Activated naive CD8-positive, alpha-beta T cell (primary cell): ENCODE measurements at regions not wholly inside any gene's neighbourhood (a gene's known extent, or its start where the extent isn't known, plus 50 kb on each side); places are given as distances from the start of the nearest gene placed in this dataset.
"Not testable (repeated sequence)": the region's sequence is repeated elsewhere in the genome, so short reads cannot be mapped to it uniquely, and the experiment has no call there.

Experiments
- H3K27ac Mint-ChIP-seq: one replicate; pipeline ENCODE4 v1.8.0; 2021; ENCODE audit warnings: mixed read lengths
- H3K27me3 Mint-ChIP-seq: one replicate; pipeline ENCODE4 v1.8.0; 2021; ENCODE audit warnings: mixed read lengths
- H3K36me3 Mint-ChIP-seq: one replicate; pipeline ENCODE4 v1.8.0; 2021; ENCODE audit warnings: mixed read lengths
- H3K4me1 Mint-ChIP-seq: one replicate; pipeline ENCODE4 v1.8.0; 2021; ENCODE audit warnings: low read depth, mixed read lengths
- H3K4me3 Mint-ChIP-seq: one replicate; pipeline ENCODE4 v1.8.0; 2021; ENCODE audit warnings: mild to moderate bottlenecking, mixed read lengths
- H3K9me3 Mint-ChIP-seq: one replicate; pipeline ENCODE4 v1.8.0; 2021; ENCODE audit warnings: low read depth, mixed read lengths

- H3K27ac Mint-ChIP-seq, result no peak overlapping the region
- no peak overlapping the region for H3K4me3 Mint-ChIP-seq
- no peaks in the 10 kb centered on the region for H3K36me3 Mint-ChIP-seq
- peaks cover 3% of the 10 kb centered on the region for H3K27me3 Mint-ChIP-seq
- peaks cover 9% of the 10 kb centered on the region for H3K9me3 Mint-ChIP-seq
- H3K4me1 Mint-ChIP-seq, result no peaks in the 10 kb centered on the region
Observed at GRCh38 chr4:14404730-14405129, 597.6 kb upstream of the CPEB2 start.

- no peaks in the 10 kb centered on the region for H3K4me1 Mint-ChIP-seq
- H3K4me3 Mint-ChIP-seq, result no peak overlapping the region
- H3K27me3 Mint-ChIP-seq, result peaks cover 2% of the 10 kb centered on the region
- H3K36me3 Mint-ChIP-seq, result no peaks in the 10 kb centered on the region
- no peak overlapping the region for H3K27ac Mint-ChIP-seq
- H3K9me3 Mint-ChIP-seq, result no peaks in the 10 kb centered on the region
Observed at GRCh38 chr4:14410516-14410915, 591.8 kb upstream of the CPEB2 start.

DNA sequence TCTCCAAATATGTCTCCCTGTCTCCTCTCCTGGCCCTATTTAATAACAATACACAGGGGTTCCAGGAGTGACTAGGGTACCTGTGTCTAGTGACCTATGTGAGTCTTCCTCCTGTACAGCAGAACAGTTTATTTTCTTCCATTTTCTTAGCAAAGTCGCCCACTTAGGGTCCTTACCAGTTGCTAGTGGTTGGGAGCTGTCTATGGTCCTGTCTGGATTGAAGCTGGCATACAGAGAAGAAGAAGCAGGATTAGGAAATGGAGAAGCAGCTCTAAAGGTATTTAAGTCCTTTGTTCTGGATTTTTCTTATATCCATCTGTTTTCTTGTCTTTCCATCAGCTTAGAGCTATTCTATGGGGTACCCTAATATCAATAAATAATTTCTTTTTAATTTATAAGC is 587.1 kb upstream of the CPEB2 start:
- no peaks in the 10 kb centered on the region for H3K9me3 Mint-ChIP-seq
- no peak overlapping the region for H3K4me3 Mint-ChIP-seq
- no peaks in the 10 kb centered on the region for H3K4me1 Mint-ChIP-seq

GRCh38 chr4:14419516-14419915 is 582.8 kb upstream of the CPEB2 start:
- Mint-ChIP-seq H3K36me3 (no peaks in the 10 kb centered on the region), H3K9me3 (no peaks in the 10 kb centered on the region), H3K27ac (no peak overlapping the region), H3K4me1 (no peaks in the 10 kb centered on the region), H3K4me3 (no peak overlapping the region), H3K27me3 (no peaks in the 10 kb centered on the region)

More for the DNA sequence above, 587.1 kb upstream of the CPEB2 start:
- no peaks in the 10 kb centered on the region for H3K36me3 Mint-ChIP-seq
- no peak overlapping the region for H3K27ac Mint-ChIP-seq
- peaks cover 2% of the 10 kb centered on the region for H3K27me3 Mint-ChIP-seq

DNA sequence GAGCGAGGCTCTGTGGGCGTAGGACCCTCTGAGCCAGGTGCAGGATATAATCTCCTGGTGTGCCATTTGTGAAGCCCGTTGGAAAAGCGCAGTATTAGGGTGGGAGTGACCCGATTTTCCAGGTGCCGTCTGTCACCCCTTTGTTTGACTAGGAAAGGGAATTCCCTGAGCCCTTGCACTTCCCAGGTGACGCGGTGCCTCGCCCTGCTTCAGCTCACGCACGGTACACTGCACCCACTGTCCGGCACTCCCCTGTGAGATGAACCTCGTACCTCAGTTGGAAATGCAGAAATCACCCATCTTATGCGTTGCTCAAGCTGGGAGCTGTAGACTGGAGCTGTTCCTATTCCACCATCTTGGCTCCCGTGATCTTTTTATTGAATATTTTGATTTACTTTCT is 576.0 kb upstream of the CPEB2 start:
- H3K27ac Mint-ChIP-seq, H3K9me3 Mint-ChIP-seq, H3K27me3 Mint-ChIP-seq, H3K4me1 Mint-ChIP-seq, H3K4me3 Mint-ChIP-seq, H3K36me3 Mint-ChIP-seq: not testable (repeated sequence)

- Mint-ChIP-seq H3K4me3 (no peak overlapping the region), H3K36me3 (no peaks in the 10 kb centered on the region), H3K4me1 (no peaks in the 10 kb centered on the region), H3K27me3 (peaks cover 1% of the 10 kb centered on the region), H3K9me3 (no peaks in the 10 kb centered on the region), H3K27ac (no peak overlapping the region)
Observed at GRCh38 chr4:14428125-14428524, 574.2 kb upstream of the CPEB2 start.

GRCh38 chr4:14431155-14432134 is 570.8 kb upstream of the CPEB2 start:
- Mint-ChIP-seq H3K4me1 (no peaks in the 10 kb centered on the region), H3K9me3 (no peaks in the 10 kb centered on the region), H3K27me3 (peaks cover 1% of the 10 kb centered on the region), H3K4me3 (no peak overlapping the region), H3K36me3 (no peaks in the 10 kb centered on the region), H3K27ac (no peak overlapping the region)

DNA sequence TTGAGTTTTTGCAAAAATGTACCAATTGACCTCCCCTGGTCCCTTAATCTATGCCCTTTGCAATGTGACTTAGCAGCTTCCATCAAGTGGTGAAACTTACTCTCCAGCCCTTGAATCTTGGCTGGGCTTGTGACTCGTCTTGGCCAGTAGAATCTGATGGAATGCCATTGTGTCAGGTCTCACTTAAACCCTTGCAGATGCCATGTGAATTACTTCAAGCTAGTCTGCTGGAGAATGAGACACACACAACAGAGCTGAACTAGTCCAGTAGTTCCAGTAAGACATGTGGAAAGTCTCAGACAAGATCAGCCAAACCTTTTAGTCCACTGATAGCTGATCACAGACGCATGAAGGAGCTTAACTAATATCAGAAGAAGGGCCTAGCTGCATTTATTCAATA is 567.8 kb upstream of the CPEB2 start:
- Mint-ChIP-seq H3K36me3 (no peaks in the 10 kb centered on the region), H3K27me3 (no peaks in the 10 kb centered on the region), H3K4me3 (no peak overlapping the region), H3K4me1 (no peaks in the 10 kb centered on the region), H3K27ac (no peak overlapping the region), H3K9me3 (no peaks in the 10 kb centered on the region)

- Mint-ChIP-seq H3K27ac (no peak overlapping the region), H3K36me3 (no peaks in the 10 kb centered on the region), H3K4me3 (no peak overlapping the region), H3K4me1 (no peaks in the 10 kb centered on the region), H3K9me3 (no peaks in the 10 kb centered on the region), H3K27me3 (no peaks in the 10 kb centered on the region)
Observed at GRCh38 chr4:14434916-14435315, 567.4 kb upstream of the CPEB2 start.

- Mint-ChIP-seq H3K4me1 (no peaks in the 10 kb centered on the region), H3K4me3 (no peak overlapping the region), H3K36me3 (no peaks in the 10 kb centered on the region), H3K27me3 (peaks cover 1% of the 10 kb centered on the region), H3K27ac (no peak overlapping the region), H3K9me3 (peaks cover 5% of the 10 kb centered on the region)
Observed at GRCh38 chr4:14441561-14441960, 560.7 kb upstream of the CPEB2 start.

GRCh38 chr4:14445882-14446281 is 556.4 kb upstream of the CPEB2 start:
- H3K27ac Mint-ChIP-seq, result no peak overlapping the region
- H3K27me3 Mint-ChIP-seq, result peaks cover under 1% of the 10 kb centered on the region
- H3K36me3 Mint-ChIP-seq, result no peaks in the 10 kb centered on the region
- H3K4me1 Mint-ChIP-seq, result no peaks in the 10 kb centered on the region
- H3K4me3 Mint-ChIP-seq, result no peak overlapping the region
- H3K9me3 Mint-ChIP-seq, result peaks cover 5% of the 10 kb centered on the region

- no peaks in the 10 kb centered on the region for H3K36me3 Mint-ChIP-seq
- no peak overlapping the region for H3K27ac Mint-ChIP-seq
- H3K4me3 Mint-ChIP-seq, result no peak overlapping the region
- no peaks in the 10 kb centered on the region for H3K27me3 Mint-ChIP-seq
- no peaks in the 10 kb centered on the region for H3K4me1 Mint-ChIP-seq
- peaks cover 5% of the 10 kb centered on the region for H3K9me3 Mint-ChIP-seq
Observed at GRCh38 chr4:14446311-14446710, 556.0 kb upstream of the CPEB2 start.

DNA sequence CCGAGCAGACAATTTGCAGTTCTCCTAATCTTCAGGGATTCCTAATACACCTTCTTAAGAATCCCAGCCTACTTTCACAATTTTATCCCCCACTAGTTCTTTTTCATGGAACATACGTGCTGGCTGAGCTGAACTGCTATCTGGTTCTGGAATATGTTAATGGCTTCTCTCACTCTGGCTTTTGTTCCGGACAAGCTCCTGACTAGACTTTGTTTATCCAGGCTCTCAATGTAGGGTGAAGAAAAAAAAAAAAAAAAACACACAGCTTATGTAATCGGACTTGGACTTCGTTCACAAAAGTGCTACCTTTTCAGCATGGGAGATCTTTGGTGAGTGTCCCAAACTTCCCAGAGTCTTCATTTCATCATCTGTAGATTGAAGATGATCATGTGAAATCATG is 555.4 kb upstream of the CPEB2 start:
- no peaks in the 10 kb centered on the region for H3K4me1 Mint-ChIP-seq
- H3K36me3 Mint-ChIP-seq, result no peaks in the 10 kb centered on the region
- no peaks in the 10 kb centered on the region for H3K27me3 Mint-ChIP-seq
- no peak overlapping the region for H3K4me3 Mint-ChIP-seq
- peaks cover 5% of the 10 kb centered on the region for H3K9me3 Mint-ChIP-seq
- no peak overlapping the region for H3K27ac Mint-ChIP-seq

- H3K4me1 Mint-ChIP-seq, result no peaks in the 10 kb centered on the region
- no peaks in the 10 kb centered on the region for H3K9me3 Mint-ChIP-seq
- H3K27ac Mint-ChIP-seq, result no peak overlapping the region
- H3K4me3 Mint-ChIP-seq, result no peak overlapping the region
- H3K27me3 Mint-ChIP-seq, result no peaks in the 10 kb centered on the region
- H3K36me3 Mint-ChIP-seq, result no peaks in the 10 kb centered on the region
Observed at GRCh38 chr4:14449308-14449707, 553.0 kb upstream of the CPEB2 start.

GRCh38 chr4:14452001-14452400 is 550.3 kb upstream of the CPEB2 start:
- H3K27ac Mint-ChIP-seq, result no peak overlapping the region
- no peak overlapping the region for H3K4me3 Mint-ChIP-seq
- no peaks in the 10 kb centered on the region for H3K4me1 Mint-ChIP-seq
- no peaks in the 10 kb centered on the region for H3K27me3 Mint-ChIP-seq
- H3K36me3 Mint-ChIP-seq, result no peaks in the 10 kb centered on the region
- H3K9me3 Mint-ChIP-seq, result no peaks in the 10 kb centered on the region

DNA sequence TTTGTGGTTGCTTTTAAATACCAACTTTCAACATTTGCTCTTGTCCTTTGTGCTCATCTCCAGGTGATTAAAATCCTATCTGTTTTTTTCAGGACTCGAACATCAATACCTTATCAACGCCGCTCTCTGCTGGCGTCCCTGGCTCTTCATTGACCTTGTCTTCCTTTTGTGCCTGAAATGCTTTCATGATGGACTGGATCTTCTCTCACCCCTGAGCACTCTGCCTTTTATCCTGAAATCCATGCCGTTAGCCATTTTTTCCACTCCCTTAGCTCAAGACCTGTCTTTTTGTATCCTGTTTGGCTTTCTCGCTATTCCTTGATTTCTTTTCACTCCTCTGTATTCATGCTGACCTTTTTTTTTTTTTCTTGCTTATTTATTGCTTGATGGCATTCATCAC is 549.5 kb upstream of the CPEB2 start:
- Mint-ChIP-seq H3K4me1 (no peaks in the 10 kb centered on the region), H3K27ac (no peak overlapping the region)

More for the DNA sequence above, 549.5 kb upstream of the CPEB2 start:
- Mint-ChIP-seq H3K27me3 (no peaks in the 10 kb centered on the region), H3K36me3 (no peaks in the 10 kb centered on the region), H3K9me3 (no peaks in the 10 kb centered on the region), H3K4me3 (no peak overlapping the region)
